CD4-positive, alpha-beta T cell treated with Interleukin-4 for 4 hours (primary cell): ENCODE measurements at regions not wholly inside any gene's neighbourhood (a gene's known extent, or its start where the extent isn't known, plus 50 kb on each side); places are given as distances from the start of the nearest gene placed in this dataset.

Experiments used
- DNase-seq: peaks from one replicate; pipeline ENCODE4 v3.0.0-alpha.2; 2020

DNA sequence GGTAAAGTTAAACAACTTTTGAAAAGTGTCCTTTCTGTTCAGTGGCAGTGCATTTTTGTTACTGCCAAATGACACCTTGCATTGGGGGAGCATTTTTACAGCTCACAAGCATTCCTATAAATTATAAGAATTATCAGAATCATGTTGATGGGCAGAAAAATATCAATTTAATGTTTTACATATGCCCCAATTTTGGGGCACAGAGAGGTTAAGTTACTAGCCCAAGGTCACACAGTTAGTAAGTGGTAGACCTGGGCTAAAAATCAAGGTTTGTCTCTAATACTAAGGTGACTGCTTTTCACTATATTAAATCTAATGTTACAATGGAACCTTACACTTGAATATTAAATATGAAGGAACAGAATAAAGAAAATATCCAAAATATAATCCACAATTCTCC lies 180.1 kb upstream of the IVNS1ABP start:
- DNase-seq, result no peak

DNA sequence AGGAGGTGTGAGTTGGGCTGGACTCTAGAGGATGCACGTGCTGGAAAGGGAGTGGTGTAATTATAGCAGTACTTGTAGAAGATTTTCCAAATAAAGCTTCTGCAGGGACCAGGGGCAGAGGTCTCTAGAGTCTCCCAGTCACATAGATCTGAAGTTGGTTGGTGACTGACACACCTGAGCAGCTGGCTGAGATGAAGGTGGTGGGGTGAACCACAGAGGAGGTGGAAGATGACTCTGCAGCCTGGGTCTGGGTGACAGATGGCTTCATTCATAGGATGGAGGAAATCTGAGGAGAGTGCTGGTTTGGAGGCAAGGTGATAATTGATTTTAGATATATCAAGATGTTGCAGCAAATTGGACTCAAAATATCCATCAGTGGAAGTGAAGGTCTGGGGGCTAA lies 178.9 kb upstream of the IVNS1ABP start:
- DNase-seq, result no peak

DNA sequence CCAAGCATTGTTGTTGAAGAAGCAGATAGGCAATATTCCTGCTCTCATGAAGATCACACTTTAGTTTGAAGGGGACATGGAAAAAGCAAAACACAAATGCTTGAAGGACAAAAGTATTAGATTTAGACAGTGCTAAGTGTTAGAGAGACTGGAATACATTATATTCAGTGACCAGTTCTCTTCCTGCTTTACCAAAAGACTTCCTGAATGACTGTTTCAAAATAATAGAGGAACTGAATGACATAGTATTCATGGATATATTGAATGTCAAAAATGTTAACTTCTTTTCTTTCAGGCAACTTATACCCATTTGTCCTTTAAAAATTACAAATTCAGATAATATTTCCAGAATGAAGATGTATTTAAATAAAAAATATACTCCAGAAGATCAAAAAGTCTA lies 178.0 kb upstream of the IVNS1ABP start:
- DNase-seq, result no peak

DNA sequence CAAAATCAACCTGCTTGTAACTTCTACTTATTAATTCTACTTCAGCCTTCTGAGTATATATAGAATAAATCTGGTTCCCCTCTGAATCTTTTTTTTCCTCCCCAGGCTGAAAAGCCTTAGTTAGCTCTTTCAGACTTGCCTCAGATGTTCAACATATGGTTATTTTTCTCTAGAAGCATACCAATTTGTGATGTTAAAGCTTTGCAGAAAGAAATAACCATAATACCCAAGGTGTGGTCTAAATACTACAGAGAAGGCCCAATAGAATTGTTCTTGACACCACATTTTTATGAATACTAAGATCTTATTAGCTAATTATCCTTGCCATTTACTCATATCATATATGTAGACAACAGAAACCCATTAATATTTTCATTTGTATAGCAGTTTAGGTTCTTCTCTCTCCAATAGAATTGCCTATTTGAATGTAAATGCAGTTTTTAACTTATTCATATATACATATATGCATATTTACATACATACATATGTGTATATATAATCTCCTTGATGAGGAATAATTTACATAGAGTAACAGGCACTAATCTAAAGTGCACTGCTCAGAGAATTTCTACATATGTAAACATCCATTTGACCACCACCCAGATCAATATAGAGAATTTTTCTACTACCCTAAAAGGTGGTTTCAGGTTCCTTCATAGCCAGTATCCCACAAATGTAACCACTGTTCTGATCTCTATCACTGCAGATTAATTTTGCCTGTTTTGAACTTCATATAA lies 175.2 kb upstream of the IVNS1ABP start:
- DNase-seq, result no peak

DNA sequence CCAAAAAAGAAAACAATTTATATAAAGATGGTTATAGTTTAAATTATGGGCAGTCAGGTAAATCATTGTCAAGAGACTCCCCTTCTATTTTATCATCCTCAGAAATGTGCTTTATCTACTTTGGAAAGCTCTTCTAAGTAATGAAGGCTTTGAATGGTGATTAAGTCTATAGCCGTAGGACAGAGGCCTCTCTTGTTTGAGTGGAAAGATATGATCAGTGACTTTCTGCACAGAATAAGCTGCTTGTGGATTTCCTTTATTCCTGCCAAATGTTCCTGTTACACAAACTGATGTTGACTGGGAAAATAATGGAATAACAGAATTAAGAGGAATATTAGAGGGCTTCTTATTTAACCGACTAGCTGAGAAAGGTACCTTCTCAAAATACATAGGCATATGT lies 174.6 kb upstream of the IVNS1ABP start:
- no peak for DNase-seq

DNA sequence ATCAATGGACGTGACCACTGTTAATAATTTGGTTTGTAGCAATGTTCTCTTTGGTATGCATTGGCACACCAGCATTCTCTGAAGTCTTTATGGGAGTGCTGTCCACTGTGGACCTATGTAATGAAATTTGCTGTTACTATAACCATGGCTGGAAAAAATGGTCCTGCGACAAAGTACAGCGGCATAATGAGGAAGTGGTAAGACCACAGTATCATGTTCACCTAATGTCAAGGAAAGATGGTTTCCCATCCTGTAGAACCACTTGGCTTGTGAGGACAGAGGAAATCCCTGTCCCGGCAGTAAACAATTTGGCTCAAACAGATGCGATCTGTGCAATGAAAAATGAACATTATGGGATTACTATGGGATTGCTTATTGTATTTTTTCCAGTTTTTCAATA lies 173.9 kb upstream of the IVNS1ABP start:
- DNase-seq, result no peak

DNA sequence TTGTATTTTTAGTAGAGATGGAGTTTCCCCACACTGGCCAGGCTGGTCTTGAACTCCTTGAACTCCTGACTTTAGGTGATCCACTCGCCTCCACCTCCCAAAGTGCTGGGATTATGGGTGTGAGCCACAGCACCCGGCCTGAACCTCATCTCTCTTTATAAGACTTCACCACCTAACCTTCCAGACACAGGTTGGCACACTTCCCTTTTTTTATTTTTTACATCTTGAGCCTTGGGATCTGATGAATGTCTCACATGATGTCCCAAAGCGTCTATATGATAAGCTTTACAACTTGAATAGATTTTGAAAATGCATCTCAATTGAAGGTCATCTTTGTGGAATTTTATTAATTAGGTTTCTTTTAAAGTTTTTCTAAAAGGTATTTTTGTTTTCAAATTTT lies 172.4 kb upstream of the IVNS1ABP start:
- no peak for DNase-seq

DNA sequence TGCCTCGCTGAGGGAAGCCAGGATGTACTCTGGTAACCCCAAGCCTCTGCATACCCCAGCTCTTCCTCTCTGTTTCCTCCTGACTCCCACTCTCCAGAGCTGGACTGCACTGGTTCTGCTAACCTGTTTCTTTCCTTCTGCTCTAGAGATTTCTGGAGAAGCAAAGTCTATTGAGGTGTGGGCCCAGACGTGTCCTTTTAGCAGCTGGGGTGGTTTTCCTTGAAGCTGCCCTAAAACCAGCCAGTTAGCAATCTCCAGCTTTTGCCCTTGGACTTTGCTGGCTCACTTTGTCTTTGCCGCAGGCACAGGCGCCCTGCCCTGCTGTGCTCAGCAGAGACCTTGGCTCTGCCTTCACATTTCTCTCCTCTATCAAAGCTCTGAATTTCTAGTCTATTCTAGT lies 171.8 kb upstream of the IVNS1ABP start:
- DNase-seq, result no peak

DNA sequence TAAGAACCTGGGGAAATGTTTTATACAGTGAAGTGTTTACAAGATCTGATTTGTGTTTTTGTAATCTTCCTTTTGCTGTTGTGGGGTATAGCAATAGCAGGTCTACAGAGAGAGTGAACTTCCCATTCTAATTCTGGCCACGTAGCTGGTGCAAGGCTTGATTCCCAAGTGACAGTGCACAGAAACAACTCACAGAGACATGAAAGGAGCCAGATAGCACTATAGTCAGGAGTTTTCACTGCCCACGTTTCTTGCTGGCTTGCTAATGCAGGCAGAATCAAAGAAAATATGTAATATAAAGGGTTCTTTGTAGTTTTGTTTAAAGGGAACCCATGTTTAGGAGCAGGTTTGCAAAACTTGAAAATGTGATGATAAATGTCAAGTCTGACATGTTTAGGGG lies 170.9 kb upstream of the IVNS1ABP start:
- no peak for DNase-seq

DNA sequence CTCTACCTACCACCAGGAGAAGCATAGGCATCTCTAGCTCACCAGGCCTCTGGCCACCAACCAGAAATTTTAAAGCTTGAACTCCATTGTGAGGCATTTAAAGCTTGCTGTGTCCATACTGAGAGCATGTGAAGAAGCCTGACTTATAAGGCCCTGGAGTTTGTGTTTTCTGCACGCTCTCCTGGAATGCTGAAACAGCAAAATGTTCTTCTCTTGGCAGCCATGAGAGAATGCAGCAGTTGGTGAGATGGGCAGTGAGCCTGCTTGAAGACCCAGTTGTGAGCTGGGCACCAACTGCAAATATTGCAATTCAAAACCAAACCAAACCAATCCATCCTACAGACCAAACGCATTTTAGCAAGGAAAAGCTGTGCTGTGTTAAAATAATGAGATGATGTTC lies 170.0 kb upstream of the IVNS1ABP start:
- no peak for DNase-seq

DNA sequence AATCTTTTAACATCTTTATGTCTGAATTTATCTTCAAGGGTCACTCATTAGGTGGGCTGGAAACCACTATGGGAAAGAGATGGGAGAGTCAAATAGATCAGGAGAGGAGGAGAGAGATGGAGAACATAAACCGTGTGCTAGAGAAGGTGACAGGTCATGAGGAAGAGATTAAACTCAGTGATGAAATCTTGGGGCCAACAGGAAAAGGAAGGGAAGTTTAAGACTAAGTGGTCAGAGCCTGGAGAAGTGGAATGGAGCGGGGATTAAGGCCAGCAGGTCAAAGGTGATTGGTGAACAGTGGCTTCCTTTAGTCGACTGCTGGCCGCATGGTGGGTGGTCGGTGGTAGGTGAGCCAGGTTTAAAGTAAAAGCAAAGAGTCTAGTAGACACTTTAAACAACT lies 169.3 kb upstream of the IVNS1ABP start:
- DNase-seq, result no peak

DNA sequence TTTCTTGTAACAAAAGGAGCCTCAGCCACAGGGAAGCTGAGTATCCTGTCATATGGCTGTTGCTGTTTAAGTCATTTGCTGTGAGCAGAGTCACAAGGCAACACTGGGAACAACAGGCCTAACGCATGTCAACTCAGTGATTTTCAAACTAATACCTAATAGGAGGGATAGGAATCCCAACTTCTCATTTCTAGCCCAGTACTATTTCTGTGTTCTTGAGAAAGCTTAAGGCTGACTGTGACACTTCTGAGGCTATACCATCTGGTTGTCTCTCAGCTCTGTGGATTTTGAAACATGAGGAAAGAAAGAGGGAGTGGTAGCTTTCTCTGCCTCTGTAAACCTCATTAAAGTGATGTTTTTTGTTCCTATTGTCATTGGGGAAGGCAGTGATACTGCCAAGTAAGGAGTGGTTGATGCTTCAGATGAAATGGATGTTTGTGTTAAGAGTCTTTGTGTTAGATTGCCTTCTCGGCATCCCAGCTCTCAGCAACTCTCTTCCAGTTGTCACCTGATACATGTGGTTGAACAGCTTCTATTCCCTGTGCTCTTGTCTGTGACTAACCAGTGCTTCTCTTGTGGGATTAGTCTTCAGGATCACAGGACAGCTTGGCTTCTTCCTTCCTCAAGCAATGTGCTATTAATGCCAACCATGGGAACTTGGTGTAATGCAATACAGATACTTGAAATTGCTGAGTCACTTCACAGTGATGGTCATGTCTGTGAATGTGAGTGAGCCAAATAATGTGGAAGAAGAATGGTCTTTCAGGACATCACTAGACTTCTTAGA lies 166.8 kb upstream of the IVNS1ABP start:
- no peak for DNase-seq

DNA sequence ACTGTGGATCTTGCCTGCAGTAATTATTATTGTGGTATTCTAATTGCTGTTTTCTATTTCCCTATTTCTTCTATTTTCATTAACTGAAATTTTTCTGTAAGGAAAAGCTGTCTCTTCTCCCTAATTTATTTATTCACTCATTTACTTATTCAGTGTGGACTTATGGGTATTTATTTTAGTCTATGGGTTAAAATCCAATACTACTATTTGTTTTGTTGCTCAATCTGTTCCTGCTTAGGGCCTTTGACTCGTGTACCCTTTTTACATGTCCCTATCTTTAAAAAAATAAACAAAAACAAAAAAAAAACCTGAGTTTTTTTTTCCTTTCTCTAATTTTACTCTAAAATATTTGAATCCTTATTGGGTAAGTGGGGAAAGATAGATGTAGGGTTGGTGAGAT lies 166.2 kb upstream of the IVNS1ABP start:
- no peak for DNase-seq

DNA sequence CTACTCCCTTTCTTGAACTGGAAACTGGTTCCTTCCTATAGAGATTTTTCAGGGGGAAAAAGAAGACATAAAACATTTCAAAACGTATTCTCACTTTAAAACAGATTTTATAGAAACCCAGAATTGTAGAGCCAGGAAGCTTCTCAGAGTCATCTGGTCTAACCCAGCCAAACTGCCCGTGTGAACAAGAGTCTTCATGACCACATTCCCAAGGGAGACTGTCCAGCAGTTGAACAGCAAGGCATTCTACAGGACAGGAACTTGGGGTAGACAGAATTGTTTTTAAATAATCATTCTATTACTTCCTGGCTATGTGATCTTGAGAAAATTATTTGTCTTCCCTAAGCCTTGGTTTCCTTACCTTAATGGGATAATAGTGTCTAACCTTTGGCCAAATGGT lies 163.5 kb upstream of the IVNS1ABP start:
- no peak for DNase-seq

DNA sequence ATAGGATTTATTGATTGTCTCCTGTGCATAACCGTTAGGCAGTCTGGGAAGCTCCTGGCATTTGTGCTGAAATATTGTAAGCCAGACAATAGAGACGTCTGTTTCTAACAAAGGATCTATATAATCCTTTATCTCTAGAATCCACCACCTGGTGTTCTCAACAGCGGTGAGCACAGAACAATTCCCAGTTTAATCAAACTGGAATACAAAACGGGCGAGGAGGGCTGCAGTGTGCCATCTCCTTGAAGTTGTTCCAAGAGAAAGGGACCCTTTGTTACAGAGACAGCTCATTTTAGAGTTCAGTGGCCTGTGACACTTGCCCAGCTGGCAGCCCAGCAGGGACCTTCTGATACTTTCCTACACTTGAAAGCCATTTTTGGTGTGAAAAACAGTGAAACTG lies 162.8 kb upstream of the IVNS1ABP start:
- no peak for DNase-seq

DNA sequence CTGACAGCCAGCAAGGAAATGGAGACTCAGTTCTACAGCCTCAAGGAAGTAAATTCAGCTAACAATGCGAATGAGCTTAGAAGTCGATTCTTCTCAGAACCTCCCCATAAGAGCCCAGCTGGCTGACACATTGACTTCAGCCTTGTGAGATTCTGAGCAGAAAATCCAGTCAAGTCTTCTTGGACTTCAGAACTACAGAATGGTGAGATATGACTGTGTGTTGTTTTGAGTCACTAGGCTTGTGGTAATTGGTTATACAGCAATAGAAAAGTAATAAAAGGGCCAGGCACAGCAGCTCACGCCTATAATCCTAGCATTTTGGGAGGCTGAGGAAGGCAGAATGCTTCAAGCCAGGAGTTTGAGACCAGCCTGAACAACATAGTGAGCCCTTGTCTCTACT lies 161.8 kb upstream of the IVNS1ABP start:
- DNase-seq, result no peak

DNA sequence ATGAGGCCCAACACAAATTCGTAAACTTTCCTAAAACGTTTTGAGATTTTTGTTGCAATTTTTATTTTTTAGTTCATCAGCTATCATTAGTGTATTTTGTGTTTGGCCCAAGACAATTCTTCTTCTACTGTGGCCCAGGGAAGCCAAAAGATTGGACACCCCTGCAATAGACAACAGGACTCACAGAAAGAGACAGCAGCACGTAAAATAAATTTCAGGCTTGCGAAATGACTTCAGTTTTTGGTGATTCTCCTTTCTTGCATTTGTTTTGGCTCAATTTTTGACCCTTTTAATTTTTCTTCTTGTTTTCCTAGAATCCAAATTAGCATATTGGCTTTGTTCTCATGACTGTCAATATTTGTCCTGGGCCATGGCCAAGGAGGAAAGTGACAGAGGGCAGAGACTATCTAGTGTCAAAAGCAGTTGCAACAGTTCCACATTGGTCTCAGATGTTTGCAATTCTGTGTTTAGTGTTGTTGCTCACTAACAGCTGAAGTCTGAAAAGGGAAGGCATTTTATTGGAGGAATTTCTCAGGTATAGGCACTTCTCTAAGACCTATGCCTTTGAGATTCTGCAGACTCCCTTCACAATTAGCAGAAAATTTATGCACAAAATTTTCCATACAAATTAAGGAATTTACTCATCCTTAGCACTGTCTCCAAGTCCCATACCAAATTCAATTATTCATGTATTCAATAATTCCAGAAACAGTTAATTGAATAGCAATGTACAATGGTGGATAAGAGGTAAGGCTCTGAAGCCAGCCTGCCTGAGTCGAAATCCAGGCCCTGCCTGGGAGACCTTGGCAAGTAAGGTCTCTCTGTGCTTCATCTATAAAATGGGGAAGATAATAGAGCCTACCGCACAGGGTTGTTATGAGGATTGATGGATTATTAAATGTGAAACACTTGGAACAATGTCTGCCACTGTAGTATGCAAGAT lies 160.9 kb upstream of the IVNS1ABP start:
- DNase-seq, result no peak

DNA sequence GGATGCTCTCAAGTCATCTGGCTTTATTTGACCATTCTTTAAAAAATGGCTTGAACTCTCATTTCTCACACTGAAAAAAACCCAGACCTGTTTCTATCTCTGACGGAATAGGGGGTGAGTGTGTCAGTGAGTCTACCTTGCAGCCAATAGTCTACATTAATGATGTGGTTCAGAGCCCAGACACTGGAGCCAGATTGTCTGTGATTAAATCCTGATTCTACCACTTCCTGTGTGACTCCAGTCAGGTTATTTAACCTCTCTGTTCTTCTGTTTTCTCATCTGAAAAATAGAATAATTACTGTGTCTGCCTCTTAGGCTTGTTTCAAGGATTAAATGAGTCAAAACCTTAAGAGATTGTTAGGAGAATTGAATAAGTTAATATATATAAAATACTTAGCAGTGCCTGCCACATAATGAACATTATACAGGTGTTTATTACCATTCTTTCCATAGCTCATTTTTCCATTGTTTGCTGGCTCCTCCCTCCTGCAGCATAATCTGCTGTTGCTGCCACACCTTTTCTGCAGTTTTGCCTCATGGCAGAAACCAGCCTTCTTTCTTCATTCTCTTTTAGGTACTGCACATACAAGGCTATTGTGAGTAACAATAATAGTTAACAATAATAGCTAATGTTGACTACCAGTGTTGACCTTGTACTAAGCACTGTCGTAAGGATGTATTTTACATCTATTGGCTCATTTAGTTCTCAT lies 157.6 kb upstream of the IVNS1ABP start:
- DNase-seq, result peak; percentile 58

DNA sequence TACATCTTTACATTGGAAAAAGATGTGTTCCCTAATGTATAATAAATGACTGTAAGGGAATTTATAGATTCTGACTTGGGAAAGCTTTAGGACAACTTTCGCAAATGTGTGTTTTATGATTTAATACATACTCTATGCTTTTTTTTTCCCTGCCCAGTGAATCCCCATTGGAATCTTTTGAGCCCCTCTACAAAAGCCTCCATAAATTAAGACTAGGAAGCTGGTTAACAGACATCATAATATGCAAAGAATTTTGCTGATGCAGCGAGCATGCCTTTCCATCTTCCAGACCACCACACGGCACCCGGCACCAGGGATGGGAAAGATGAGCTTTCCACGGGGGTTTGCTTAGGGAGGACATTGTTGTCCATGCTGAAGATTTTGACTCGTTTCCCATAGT lies 156.1 kb upstream of the IVNS1ABP start:
- no peak for DNase-seq

DNA sequence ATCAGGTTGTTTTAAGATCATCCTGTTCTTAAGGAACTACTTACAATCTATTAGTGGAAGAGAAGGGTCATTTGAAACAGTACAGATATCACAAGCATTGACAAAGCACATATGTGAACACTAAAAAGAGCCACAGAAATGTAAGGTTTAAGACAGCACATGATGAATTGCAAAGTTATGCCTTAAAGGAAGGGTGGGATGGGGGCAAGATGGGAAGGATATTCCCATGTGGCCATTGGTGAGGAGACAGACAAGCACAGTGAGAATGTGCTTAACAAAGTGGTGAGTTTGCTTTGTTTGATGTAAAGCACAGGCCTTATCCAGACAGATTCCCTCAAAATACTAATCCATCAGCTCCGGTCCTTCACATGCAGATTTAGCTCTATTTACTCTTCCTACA lies 151.6 kb upstream of the IVNS1ABP start:
- DNase-seq, result no peak

DNA sequence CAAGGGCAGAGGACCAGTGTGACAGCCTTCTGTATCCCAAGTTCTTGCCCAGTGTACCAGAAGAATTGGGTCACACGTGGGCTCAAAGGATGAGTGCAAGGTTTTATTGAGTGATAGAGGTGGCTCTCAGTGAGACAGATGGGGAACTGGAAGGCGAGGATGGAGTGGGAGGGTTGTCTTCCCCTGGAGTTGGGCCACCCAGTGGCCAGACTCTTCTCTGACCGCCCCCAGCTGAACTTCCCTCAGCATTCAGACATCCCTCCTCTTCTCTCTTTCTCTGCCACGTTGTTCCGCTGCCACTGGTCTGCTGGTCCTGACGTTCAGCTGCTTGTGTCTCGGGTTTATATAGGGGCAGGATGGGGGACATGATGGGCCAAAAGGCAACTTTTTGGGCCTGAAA lies 150.1 kb upstream of the IVNS1ABP start:
- DNase-seq, result no peak

DNA sequence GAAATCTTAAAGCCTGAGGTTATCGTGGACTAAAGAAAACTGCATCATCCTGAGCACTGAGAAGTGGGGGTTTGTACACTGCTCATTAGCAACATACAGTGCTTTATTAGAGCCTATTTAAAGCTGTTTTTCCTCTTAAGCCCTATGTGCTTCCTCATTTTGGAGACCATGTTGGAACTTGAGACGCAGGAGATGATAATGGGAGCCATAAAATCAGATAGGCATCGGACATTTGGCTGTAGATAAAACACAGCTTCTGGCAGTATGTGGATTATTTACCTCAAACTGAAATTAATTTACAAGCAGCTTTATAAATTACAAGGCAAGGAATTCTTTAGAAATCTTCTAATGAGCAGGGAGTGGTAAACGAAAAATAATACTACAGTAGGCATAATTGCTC lies 147.7 kb upstream of the IVNS1ABP start:
- DNase-seq, result no peak

DNA sequence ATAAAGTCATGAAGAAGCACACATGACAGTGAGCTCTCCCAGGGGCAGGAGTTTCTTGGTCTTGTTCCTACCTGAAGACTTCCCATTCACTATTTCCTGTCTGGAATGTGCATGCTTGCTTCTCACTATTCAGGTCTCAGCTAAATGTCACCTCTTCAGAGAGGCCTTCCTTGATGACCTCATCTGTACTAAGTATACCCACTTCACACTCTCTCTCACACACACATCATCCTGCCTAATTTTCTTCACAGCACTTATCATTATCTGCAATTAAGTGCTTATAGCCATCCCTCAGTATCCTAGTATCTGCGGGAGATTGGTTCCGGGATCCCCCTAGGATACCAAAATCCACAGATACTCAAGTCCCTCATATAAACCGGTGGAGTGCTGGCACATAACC lies 146.4 kb upstream of the IVNS1ABP start:
- DNase-seq, result no peak
